B cell (primary cell): ENCODE measurements at regions not wholly inside any gene's neighbourhood (a gene's known extent, or its start where the extent isn't known, plus 50 kb on each side); places are given as distances from the start of the nearest gene placed in this dataset.

Experiments
- CTCF ChIP-seq: fragments of 200-600 bp; IDR thresholded peaks from one replicate; pipeline ENCODE4 v1.8.0; 2022; ENCODE audit warnings: antibody characterized with exemption, mild to moderate bottlenecking
- EZH2 ChIP-seq: IDR thresholded peaks from 2 replicates; pipeline ENCODE4 v1.6.1; 2012; ENCODE audit warnings: borderline replicate concordance, low read depth, mild to moderate bottlenecking, moderate library complexity, low read length; ENCODE audit not compliant: insufficient read depth, poor library complexity, severe bottlenecking

- no peak for TF ChIP-seq CTCF
- TF ChIP-seq EZH2: no peak
Measured at GRCh38 chr2:22282220-22282619, 1102.8 kb upstream of the KLHL29 start.
